Suppressor macrophage treated with lipopolysaccharide for 1 hour (primary cell): ENCODE measurements at regions not wholly inside any gene's neighbourhood (a gene's known extent, or its start where the extent isn't known, plus 50 kb on each side); places are given as distances from the start of the nearest gene placed in this dataset.

Experiments used
- DNase-seq, 3 donors: peaks; one replicate each; pipeline ENCODE4 v3.0.0-alpha.2; 2020 to 2022

DNA sequence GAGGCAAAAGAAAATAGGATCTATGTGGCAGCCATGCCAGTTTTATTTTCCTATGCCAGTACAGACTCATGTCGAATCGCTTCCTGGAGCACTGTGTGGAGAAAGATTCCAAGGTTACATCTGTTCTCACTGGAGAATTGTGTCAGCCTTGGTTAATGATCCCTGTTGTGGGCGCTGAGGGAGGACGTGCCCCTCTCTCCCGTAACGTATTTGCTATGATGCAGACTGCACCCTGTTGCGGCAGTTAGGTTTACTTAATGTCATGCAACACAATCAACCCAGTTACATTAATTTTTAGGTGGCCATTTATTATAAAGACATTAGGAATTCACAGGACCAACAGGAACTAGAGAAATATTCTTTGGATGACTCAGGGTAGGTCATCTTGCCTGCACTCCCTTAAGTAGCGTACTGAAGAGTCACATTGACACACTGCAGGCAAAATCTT lies 892.9 kb downstream of the EFNB2 start:
- DNase-seq = no peak

GRCh38 chr13:105641121-105641520 lies 894.3 kb downstream of the EFNB2 start:
- no peak for DNase-seq

- no peak for DNase-seq
These were observed 897.0 kb downstream of the EFNB2 start for GRCh38 chr13:105638426-105638825.

- no peak for DNase-seq
These were observed 901.4 kb downstream of the EFNB2 start for GRCh38 chr13:105634059-105634458.

DNA sequence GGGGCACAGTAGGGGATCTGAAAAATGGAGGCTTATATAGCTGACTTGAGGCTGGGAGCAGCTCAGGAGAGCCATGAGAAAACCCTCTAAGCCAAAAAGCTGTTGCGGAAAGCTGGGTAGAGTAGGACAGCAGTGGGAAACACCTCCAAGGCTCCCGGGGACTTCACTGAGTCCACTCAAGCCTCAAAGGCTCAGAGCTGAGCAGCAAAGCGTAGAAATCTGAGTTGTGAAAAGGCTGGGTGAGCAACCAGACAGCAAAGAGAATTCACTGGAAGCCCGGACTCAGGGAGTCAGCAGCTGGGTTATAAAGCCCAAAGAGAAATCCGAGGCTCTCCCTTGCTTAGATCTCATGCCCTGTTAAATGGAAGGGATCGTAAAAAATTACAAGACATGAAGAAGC lies 905.0 kb downstream of the EFNB2 start:
- no peak for DNase-seq

DNA sequence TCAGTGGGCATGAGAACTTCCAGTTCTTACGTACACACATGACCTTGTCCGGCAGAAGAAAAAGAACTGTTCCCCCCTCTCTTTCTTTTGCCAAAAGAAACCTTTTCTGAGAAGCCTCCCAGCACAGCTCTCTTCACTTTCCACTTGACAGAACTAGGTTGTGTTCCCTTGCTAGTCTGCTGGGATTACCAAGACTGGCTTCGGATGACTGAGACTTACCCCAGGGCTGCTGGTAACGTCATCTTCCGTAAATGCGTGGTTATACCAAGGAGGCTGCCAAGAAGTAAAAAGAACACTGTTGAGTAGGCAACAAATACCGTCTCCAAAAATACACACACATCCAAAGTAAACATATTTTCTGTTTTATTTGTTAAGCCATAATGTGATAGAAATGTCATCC lies 908.2 kb downstream of the EFNB2 start:
- no peak for DNase-seq

DNA sequence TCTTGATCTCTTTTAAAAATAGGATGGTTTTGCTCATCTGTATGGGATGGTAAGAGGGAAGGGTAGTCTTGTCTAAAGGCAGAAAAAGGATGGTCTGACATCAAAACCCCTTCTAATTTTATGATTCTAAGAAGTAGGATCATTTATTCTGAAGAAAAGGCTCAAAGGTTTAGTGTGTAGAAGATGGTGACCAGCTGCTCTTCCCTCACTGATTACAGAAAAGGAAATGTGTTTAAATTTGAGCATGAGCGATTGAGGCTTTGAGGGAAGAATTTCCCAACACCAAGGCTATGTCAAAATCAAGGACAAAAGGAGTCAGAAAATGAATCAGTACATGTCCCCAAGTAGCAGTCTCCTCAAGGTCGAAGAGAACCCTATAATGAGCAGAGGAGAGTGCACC lies 909.8 kb downstream of the EFNB2 start:
- DNase-seq = no peak

- DNase-seq = no peak
These were observed 919.0 kb downstream of the EFNB2 start for GRCh38 chr13:105616333-105617075.

DNA sequence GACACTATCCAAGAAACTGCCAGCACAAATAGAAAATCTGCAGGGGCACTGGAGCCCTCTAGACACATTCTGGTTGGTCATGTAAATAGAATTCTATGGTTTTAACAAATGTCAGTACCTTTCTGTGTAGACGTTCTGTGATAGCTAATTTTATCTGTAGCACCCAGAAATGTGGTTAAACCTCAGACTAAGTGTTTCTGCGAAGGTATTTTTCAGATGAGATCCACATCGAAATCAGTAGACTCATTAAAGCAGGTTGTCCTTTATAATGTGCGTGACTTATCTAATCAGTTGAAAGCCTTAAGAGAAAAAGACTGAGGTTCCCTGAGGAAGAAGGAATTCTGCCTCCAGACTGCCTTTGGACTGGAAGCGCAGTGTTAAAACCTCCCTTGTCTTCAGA lies 922.9 kb downstream of the EFNB2 start:
- no peak for DNase-seq

- no peak for DNase-seq
These were observed 924.0 kb downstream of the EFNB2 start for GRCh38 chr13:105611424-105611823.

GRCh38 chr13:105608104-105608503 lies 927.4 kb downstream of the EFNB2 start:
- no peak for DNase-seq

- DNase-seq = no peak
These were observed 928.0 kb downstream of the EFNB2 start for GRCh38 chr13:105607426-105607825.

- DNase-seq = no peak
These were observed 928.4 kb downstream of the EFNB2 start for GRCh38 chr13:105607016-105607415.

GRCh38 chr13:105602956-105603670 lies 932.3 kb downstream of the EFNB2 start:
- no peak for DNase-seq

DNA sequence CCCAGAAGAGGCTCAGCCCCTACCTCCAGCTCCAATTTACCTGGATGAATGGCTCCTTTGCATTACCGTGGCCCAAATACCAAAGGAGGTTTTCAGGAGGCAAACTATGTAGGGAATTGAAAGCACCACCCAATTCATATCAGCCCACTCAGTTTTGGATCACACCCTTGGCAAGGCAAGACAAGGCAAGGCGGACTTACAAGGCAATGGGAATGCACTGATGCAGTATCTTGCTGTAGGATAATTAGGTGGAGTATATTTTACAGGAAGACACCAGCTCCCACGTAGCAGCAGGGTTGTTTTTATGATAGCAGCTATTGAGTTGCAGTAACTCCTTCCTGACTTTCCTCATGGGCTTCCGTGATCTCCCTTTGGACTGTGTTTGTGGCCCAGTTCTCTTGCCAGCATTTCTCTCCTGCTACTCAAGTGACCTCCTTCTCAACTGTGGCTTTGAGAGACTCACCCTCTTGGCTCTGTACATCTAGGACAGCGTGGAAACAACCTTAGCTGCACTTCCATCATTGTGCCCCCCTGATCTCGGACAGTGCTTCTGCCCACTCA lies 935.9 kb downstream of the EFNB2 start:
- DNase-seq = no peak

DNA sequence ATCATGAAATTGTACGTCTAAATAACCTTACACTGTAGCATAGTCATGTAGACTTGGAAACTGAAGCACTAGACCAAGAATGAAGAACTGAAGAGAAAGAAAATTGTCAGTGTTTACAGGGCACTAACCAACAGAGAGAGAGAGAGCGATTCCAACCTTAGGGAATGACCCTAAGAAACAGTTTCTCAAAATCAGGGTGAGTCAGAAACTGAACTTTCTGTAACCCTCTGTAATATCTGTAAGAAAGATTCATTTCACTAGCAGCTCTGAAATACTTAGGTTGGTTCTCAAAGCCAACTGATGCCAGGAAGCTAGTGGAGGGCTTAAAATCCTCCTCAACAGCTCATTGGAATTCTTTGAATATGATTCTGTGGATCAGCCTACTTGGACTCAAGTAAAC lies 936.9 kb downstream of the EFNB2 start:
- no peak for DNase-seq

DNA sequence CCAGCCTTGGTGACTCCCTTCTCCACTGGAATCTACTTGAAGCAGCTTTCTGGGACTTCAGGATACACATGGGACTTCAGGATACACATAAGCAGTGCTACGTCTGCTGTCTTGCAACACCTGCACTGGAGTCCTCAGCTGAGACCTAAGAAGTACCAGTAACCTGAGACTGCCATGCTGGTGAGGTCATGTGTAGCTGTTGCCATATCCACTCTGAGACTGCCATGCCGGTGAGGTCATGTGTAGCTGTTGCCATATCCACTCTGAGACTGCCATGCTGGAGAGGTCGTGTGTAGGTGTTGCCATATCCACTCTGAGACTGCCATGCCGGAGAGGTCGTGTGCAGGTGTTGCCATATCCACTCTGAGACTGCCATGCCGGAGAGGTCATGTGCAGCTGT lies 937.9 kb downstream of the EFNB2 start:
- no peak for DNase-seq

DNA sequence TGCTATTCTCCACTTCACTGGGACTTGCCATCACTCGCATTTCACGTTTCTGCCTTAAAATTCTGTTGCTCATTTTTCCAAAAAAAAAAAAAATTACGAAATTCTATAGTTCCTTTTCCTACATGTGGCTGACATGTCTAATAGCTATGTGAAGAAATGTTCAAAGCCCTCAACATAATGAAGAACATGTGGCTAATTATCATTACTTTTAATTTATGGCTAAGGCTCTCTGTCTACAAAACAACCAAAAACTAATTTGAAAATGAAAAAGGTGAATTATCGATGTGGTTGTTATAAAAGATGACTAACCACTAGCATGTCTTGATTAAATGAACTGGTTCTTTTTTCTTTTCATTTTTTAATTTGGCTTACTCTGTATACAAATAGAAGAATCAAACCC lies 940.0 kb downstream of the EFNB2 start:
- no peak for DNase-seq

DNA sequence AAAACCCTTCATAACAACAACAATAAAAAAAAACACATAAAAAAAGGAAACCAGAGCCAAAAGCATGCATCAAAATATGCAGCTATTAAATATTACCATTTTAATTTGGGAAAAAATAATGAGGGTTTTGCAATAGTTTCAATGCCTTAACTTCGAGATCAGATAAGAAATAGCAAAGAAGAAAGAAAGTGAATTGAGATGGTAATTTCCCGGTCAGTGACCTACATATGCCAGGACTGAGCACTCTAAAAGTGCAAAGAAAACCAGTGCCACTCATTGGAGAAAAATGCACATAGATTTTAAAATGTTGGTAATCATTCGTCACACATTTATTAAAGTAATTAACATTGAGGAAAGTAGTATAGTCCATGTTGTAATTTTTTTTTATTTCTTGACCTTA lies 944.2 kb downstream of the EFNB2 start:
- no peak for DNase-seq

GRCh38 chr13:105587786-105588185 lies 947.7 kb downstream of the EFNB2 start:
- no peak for DNase-seq

DNA sequence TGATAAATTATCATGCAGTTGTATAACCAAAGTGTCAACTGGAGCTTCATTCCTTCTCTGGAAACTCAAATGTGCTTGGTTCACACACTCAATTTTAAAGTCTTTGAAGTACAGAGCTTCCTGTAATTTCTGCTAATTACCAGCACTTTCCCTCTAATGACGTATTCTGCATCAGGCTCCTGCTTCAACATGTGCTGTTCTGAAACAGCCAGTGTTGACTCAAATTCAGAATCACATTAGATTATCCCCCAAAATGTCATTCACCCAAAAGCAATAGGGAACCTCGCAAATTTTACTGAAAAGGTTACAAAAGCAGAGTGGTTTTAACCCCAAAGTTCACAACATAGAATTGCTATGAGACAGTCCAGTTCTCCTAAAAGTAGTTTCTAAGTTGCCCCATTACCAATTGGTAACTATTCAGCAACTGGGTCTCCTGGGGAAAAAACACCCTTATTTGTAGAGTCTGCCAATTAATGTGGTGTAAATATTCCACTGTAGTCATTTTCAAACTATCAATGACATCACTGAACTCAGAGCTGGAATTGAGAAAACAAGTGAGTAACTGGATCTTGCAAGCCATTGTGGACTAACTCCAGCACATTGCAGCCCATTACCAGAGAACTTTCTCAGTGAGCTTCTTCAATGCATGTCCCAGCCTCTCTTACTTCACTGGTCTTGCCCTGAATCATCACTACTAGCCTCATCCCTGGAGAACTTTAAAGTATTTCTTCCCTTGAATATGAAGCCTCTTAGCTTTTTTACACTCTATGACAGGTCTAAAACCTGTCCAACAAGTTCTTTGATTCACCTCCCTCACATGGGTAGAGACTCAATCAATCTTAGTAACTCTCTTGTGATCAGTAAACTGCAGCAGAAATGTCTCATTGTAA lies 955.4 kb downstream of the EFNB2 start:
- DNase-seq = no peak

GRCh38 chr13:105573136-105573535 lies 962.3 kb downstream of the EFNB2 start:
- DNase-seq = no peak

- no peak for DNase-seq
These were observed 963.1 kb downstream of the EFNB2 start for GRCh38 chr13:105572401-105572800.
